CD14-positive monocyte (primary cell): ENCODE measurements at regions not wholly inside any gene's neighbourhood (a gene's known extent, or its start where the extent isn't known, plus 50 kb on each side); places are given as distances from the start of the nearest gene placed in this dataset.

Experiments
- DNase-seq, 3 donors: peaks; one replicate each; pipeline ENCODE4 v3.0.0-alpha.2; 2011 to 2022
- H2AFZ ChIP-seq: 2 replicates; pipeline ENCODE4 v1.6.0; 2012; ENCODE audit warnings: mild to moderate bottlenecking, low read depth, low read length, inconsistent platforms; ENCODE audit not compliant: insufficient read depth, poor library complexity, severe bottlenecking
- H3K27ac ChIP-seq, 2 donors: 1 replicate in 1 of 2; 2 replicates in 1 of 2; pipeline ENCODE4 v1.5.1; 2012 to 2013; ENCODE audit warnings: low read length in 2 of 2, control low read depth in 1 of 2, inconsistent platforms in 1 of 2, low read depth in 1 of 2, mild to moderate bottlenecking in 1 of 2
- H3K27me3 ChIP-seq, 2 donors: one replicate each; pipeline versions ENCODE4 v1.6.0 to v1.6.1; 2011 to 2013; ENCODE audit warnings: low read length in 2 of 2; ENCODE audit not compliant: control insufficient read depth in 2 of 2, insufficient read depth in 2 of 2
- H3K36me3 ChIP-seq, 2 donors: replicated peaks in 1 of 2; 1 replicate in 1 of 2; 2 replicates in 1 of 2; pipeline versions ENCODE4 v1.5.1 to v1.6.1; 2012 to 2013; ENCODE audit warnings: low read length in 2 of 2, control low read depth in 1 of 2, inconsistent platforms in 1 of 2, mild to moderate bottlenecking in 1 of 2; ENCODE audit not compliant: insufficient read depth in 2 of 2, control insufficient read depth in 1 of 2
- H3K4me1 ChIP-seq, 2 donors: 1 replicate in 1 of 2; 2 replicates in 1 of 2; pipeline versions ENCODE4 v1.5.1 to v1.6.1; 2012 to 2013; ENCODE audit warnings: low read length in 2 of 2, control low read depth in 1 of 2, inconsistent platforms in 1 of 2, mild to moderate bottlenecking in 1 of 2, moderate library complexity in 1 of 2; ENCODE audit not compliant: insufficient read depth in 2 of 2, control insufficient read depth in 1 of 2
- H3K4me2 ChIP-seq: replicated peaks from 2 replicates; pipeline ENCODE3; 2012; ENCODE audit warnings: low read length, moderate library complexity, mild to moderate bottlenecking; ENCODE audit not compliant: poor library complexity, severe bottlenecking; ENCODE audit errors: extremely low read depth
- H3K4me3 ChIP-seq, 3 experiments: fragments of 200-600 bp in 1 of 3; sonication (generic) in 1 of 3; replicated peaks in 1 of 3; 1 replicate in 2 of 3; 2 replicates in 1 of 3; pipeline ENCODE4 v1.5.1; 2011 to 2013; ENCODE audit warnings: low read length in 3 of 3, mild to moderate bottlenecking in 3 of 3, control low read depth in 2 of 3, low read depth in 2 of 3, inconsistent platforms in 1 of 3, moderate library complexity in 1 of 3
- H3K79me2 ChIP-seq: 2 replicates; pipeline ENCODE4 v1.6.0; 2012; ENCODE audit warnings: mild to moderate bottlenecking, control low read depth, inconsistent platforms, low read length, moderate library complexity; ENCODE audit not compliant: insufficient read depth
- H3K9ac ChIP-seq: 2 replicates; pipeline ENCODE4 v1.6.0; 2017; ENCODE audit warnings: low read length, mild to moderate bottlenecking; ENCODE audit not compliant: insufficient read depth, poor library complexity, severe bottlenecking
- H3K9me3 ChIP-seq, 2 donors: replicated peaks in 1 of 2; 1 replicate in 1 of 2; 2 replicates in 1 of 2; pipeline versions ENCODE4 v1.5.1 to v1.6.1; 2012 to 2013; ENCODE audit warnings: low read length in 2 of 2, control low read depth in 1 of 2; ENCODE audit not compliant: control insufficient read depth in 1 of 2, insufficient read depth in 1 of 2
- H4K20me1 ChIP-seq: 2 replicates; pipeline ENCODE4 v1.6.0; 2012; ENCODE audit warnings: mild to moderate bottlenecking, low read length, control low read depth, moderate library complexity; ENCODE audit not compliant: insufficient read depth
- H3K27ac Mint-ChIP-seq, 7 donors: one replicate each; pipeline ENCODE4 v1.8.0; 2020; ENCODE audit warnings: mild to moderate bottlenecking in 7 of 7, mixed read lengths in 7 of 7, moderate library complexity in 6 of 7, inconsistent platforms in 2 of 7
- H3K27me3 Mint-ChIP-seq, 3 donors: one replicate each; pipeline ENCODE4 v1.8.0; 2021 to 2022; ENCODE audit warnings: low read depth in 3 of 3, mild to moderate bottlenecking in 3 of 3, mixed read lengths in 3 of 3, moderate library complexity in 3 of 3, inconsistent platforms in 1 of 3
- H3K36me3 Mint-ChIP-seq, 2 donors: one replicate each; pipeline ENCODE4 v1.8.0; 2020; ENCODE audit warnings: mixed read lengths in 2 of 2, inconsistent platforms in 1 of 2, mild to moderate bottlenecking in 1 of 2
- H3K4me1 Mint-ChIP-seq: one replicate; pipeline ENCODE4 v1.8.0; 2020; ENCODE audit warnings: mild to moderate bottlenecking, mixed read lengths
- H3K4me3 Mint-ChIP-seq, 2 donors: one replicate each; pipeline ENCODE4 v1.8.0; 2020; ENCODE audit warnings: mild to moderate bottlenecking in 2 of 2, mixed read lengths in 2 of 2, moderate library complexity in 1 of 2
- H3K9me3 Mint-ChIP-seq, 7 donors: one replicate each; pipeline ENCODE4 v1.8.0; 2020 to 2022; ENCODE audit warnings: mixed read lengths in 7 of 7, mild to moderate bottlenecking in 6 of 7, moderate library complexity in 6 of 7, inconsistent platforms in 2 of 7
- WGBS: methylation state at CpG from one replicate; pipeline ENCODE4 v1.1.5; 2013; ENCODE audit warnings: missing lambda C conversion rate; ENCODE audit not compliant: insufficient coverage; 5-methylcytosine and 5-hydroxymethylcytosine counted together
- intact Hi-C, 2 donors: fragments of 100-400 bp; cut with micrococcal nuclease; formaldehyde crosslinking; loops; one replicate each; pipeline versions ENCODE4 v1.15.0 to v1.15.1; 2023
- TF ChIP-seq, protein P1 (sequence below): fragments of 200-600 bp; IDR thresholded peaks from one replicate; pipeline ENCODE4 v1.8.0; 2022; ENCODE audit warnings: antibody characterized with exemption, mild to moderate bottlenecking

DNA sequence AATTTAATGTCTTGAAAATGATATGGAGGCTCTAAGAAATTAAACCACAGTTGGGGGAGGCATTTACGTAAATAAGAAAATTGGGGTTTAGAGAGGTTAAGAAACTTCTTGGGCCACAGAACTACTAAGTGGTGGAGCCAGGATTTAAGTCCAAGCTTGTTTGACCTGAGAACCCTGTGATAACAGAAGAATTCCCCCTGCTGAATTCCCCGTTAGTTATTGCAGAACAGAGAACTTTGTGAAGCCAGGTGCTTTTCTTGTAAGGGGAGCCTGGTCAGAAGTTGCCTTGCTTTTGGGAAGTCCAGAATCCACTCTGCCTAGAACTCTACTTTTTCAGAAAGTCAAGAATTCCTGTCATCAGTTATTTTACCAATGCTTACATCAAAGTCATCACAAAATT, 309.3 kb upstream of the SEMA6A start:
- H3K27me3 Mint-ChIP-seq = peaks cover 0 to 2% (median 0%) of the 10 kb centered on the region in 3 donors
- TF ChIP-seq, protein P1, sequence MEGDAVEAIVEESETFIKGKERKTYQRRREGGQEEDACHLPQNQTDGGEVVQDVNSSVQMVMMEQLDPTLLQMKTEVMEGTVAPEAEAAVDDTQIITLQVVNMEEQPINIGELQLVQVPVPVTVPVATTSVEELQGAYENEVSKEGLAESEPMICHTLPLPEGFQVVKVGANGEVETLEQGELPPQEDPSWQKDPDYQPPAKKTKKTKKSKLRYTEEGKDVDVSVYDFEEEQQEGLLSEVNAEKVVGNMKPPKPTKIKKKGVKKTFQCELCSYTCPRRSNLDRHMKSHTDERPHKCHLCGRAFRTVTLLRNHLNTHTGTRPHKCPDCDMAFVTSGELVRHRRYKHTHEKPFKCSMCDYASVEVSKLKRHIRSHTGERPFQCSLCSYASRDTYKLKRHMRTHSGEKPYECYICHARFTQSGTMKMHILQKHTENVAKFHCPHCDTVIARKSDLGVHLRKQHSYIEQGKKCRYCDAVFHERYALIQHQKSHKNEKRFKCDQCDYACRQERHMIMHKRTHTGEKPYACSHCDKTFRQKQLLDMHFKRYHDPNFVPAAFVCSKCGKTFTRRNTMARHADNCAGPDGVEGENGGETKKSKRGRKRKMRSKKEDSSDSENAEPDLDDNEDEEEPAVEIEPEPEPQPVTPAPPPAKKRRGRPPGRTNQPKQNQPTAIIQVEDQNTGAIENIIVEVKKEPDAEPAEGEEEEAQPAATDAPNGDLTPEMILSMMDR = no peak
- H3K9me3 Mint-ChIP-seq = peaks cover 0 to 12% (median 3%) of the 10 kb centered on the region in 7 donors

DNA sequence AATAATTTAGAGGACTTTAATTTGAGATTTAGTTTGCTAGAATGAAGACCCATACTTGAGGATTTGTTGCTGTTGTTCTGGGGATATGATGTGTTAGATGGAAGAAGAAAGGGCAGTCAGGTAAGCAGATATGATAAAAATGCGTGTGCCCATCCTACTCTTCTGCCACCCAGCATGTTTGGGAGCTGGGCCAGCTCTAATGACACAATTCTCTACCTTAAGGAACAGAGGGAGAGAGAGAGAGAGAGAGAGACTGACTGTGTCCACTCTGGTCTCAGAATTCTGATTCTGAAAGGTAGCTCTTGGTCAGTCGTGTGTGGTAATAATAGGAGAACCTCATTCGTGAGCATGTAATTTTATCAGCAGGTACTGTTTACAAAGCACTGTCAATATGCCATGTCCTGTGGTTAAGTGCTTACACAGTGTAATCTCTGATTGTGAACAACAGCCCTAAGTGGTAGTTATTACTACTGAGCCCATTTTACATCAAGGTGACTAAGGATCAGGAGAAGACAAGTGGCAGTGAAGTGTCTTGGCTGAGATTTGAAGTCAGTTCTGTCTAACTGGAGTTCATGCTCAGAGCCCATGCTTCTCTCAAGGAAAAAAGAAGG, 307.4 kb upstream of the SEMA6A start:
- no peak for DNase-seq
- WGBS = 100% methylated on average over 1 of the region's 3 CpGs
- no peak overlapping the region for H3K27ac ChIP-seq
- peaks cover 6 to 8% of the 10 kb centered on the region in 2 donors for H3K9me3 ChIP-seq
- H3K4me3 ChIP-seq = no peak overlapping the region
- no peak overlapping the region for H2AFZ ChIP-seq
- H3K79me2 ChIP-seq = no peaks in the 10 kb centered on the region
- Mint-ChIP-seq H3K36me3 (no peaks in the 10 kb centered on the region), H3K4me3 (no peak overlapping the region), H3K27ac (no peak overlapping the region), H3K9me3 (peaks cover 2 to 15% (median 7%) of the 10 kb centered on the region in 7 donors), H3K27me3 (peaks cover 0 to 2% (median 0%) of the 10 kb centered on the region in 3 donors), H3K4me1 (no peaks in the 10 kb centered on the region)
- H3K4me2 ChIP-seq = no peak overlapping the region
- H3K9ac ChIP-seq = no peak overlapping the region
- H3K27me3 ChIP-seq = no peaks in the 10 kb centered on the region
- no peaks in the 10 kb centered on the region for H4K20me1 ChIP-seq
- no peaks in the 10 kb centered on the region for H3K4me1 ChIP-seq
- intact Hi-C loops = no loop called here
- TF ChIP-seq, protein P1 = no peak
- H3K36me3 ChIP-seq = no peaks in the 10 kb centered on the region

More for the DNA sequence above, 309.3 kb upstream of the SEMA6A start:
- Histone ChIP-seq H3K9me3 (peaks cover 0 to 4% of the 10 kb centered on the region in 2 donors), H3K27me3 (no peaks in the 10 kb centered on the region), H2AFZ (no peak overlapping the region), H3K36me3 (no peaks in the 10 kb centered on the region), H3K4me1 (no peaks in the 10 kb centered on the region), H3K27ac (no peak overlapping the region), H3K4me2 (no peak overlapping the region), H3K4me3 (no peak overlapping the region), H3K79me2 (no peaks in the 10 kb centered on the region), H3K9ac (no peak overlapping the region), H4K20me1 (no peaks in the 10 kb centered on the region)
- intact Hi-C loops = no loop called here
- no peaks in the 10 kb centered on the region for H3K4me1 Mint-ChIP-seq
- WGBS = 100% methylated on average over 1 of the region's 2 CpGs
- no peak for DNase-seq
- H3K27ac Mint-ChIP-seq = no peak overlapping the region
- no peaks in the 10 kb centered on the region for H3K36me3 Mint-ChIP-seq
- H3K4me3 Mint-ChIP-seq = no peak overlapping the region
